NCI-H526 (cell line): ENCODE measurements at regions not wholly inside any gene's neighbourhood (a gene's known extent, or its start where the extent isn't known, plus 50 kb on each side); places are given as distances from the start of the nearest gene placed in this dataset.
"Not testable (repeated sequence)": the region's sequence is repeated elsewhere in the genome, so short reads cannot be mapped to it uniquely, and the experiment has no call there.

ENCODE experiments used
- DNase-seq, 2 experiments: peaks; one replicate each; lab custom pipeline; 2025; lab: John Stamatoyannopoulos, UW

DNA sequence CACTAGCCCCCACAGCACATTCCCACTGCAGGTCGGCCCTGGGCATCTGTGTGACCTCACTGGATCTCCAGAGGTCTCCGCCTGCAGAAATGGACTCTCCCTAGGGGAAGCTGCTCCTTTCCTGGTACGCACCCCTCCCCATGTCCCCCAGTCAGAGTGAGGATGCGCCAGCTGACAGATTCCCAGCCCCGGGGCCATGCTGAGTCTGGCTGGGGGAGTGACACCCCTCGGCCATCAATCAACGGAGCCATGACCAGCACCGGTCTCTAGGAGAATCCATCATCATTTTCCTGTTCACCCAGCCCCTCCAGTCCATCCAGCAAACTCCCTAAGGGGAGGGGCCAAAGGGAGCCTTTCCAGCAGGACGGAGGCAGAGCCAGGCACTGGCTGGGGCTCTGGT is 68.7 kb upstream of the PAX7 start:
- no peak for DNase-seq

DNA sequence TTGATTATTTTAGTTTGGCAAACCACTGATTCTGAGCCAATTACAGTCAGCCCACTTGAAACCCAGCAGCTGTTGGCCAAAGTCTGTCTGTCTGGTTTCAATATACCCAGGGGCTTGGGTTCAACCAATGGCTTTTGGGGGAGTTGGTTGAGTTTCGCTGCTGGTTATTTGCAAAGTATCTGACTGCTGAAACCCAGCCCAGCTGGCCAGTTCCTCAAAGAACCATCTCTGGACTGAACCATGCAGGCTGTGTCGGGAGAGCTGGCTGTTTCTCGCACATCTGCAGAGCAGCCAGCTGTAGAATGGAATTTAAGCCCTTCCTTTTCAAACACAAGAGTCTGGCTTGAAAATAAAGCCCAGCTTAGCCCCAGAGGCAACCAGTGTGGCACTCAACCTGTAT is 66.0 kb upstream of the PAX7 start:
- no peak for DNase-seq

- no peak for DNase-seq
Measured at GRCh38 chr1:18565321-18565720, 65.3 kb upstream of the PAX7 start.

GRCh38 chr1:18568489-18568888 is 62.2 kb upstream of the PAX7 start:
- DNase-seq = no peak

GRCh38 chr1:18569251-18569650 is 61.4 kb upstream of the PAX7 start:
- DNase-seq = no peak

DNA sequence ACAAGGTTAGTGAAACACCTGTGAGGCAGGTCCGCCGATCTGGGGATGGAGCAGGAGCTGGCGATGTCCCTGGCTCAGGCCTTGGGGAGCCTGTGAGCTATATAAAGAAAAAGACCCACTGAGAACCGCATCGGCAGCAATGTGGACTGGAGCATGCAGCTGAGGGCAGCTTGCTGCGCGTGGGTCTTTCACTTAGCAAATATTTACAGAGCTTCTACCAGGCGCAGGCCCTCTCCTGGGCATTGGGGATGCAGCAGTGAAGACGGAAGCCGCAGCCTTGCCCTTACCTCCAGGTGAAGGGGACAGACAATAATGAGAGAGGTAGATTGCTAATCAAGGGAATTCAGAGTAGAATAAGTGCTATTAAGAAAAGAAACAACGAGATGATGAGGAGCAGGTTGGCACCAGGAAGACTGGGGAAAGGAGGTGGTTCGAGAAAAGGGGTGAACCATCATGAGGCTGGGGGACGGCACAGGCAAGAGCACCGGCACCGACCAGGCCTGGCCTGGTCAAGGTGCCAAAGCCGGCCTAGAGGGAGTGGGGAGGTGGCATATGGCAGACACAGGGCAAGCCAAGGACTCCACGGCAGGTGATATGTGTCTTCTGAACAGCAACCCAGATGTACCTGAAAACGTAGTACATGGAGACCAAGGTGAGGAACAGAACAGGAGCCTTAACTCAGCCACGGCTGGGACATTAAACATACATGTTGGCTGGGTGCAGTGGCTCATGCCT is 60.7 kb upstream of the PAX7 start:
- peak in 1 of 2 experiments; percentile 53 for DNase-seq

GRCh38 chr1:18571275-18571674 is 59.4 kb upstream of the PAX7 start:
- DNase-seq = peak in 1 of 2 experiments; percentile 29

GRCh38 chr1:18572022-18572880 is 58.4 kb upstream of the PAX7 start:
- peak; percentile 96 to 98 for DNase-seq

DNA sequence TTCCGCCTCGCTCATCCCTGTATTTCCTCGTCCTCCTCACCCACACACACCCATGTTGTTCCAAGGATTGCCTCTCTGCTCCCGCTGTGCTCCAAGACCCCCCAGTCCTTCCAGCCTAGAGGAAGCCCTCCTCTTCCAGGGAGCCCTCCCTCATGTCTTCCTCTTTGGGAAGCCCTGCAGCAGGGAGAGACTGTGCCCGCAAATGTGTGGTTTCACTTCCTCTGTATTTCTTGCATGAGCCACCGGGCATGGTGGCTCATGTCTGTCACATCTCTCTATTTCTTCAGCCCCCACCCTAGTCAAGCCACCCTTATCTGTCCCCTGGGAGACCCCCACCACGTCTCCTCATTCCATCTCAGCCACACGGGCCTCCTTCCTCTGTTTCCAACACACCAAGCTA is 57.5 kb upstream of the PAX7 start:
- no peak for DNase-seq

DNA sequence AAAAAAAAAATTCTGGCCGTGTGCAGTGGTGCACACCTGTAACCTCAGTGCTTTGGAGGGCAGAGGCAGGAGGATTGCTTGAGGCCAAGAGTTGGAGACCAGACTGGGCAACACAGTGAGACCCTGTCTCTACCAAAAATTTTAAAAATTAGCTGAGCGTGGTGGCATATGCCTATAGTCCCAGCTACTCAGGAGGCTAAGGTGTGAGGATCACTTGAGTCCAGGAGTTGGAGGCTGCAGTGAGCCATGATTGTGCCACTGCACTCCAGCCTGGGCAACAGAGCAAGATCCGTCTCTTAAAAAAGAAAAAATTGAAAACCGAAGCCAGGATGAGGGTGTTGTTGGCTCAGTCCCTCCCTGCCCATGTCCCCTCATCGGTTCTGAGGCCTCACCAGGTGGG is 55.9 kb upstream of the PAX7 start:
- DNase-seq = no peak

DNA sequence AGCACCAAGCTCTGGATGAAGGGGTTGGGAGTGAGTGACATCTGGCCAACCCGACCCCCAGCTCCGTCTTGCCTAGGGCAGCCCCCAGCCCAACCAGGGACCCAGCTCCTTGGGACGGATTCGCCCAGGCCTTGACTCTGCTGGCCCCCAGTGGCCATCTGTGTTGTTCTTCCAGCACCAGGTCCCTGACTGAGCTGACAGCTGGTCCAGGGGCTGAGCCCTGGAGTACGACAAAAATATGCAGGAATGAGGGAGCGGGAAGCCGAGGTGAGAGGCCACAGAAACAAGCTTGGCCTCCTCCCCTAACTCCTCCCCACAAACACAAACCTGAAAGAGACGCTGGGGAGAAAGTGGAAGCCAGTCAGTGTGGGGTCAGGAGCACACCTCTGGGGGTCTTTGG is 55.0 kb upstream of the PAX7 start:
- DNase-seq = peak; percentile 54 to 88

- DNase-seq = no peak
Measured at GRCh38 chr1:18578271-18578670, 52.4 kb upstream of the PAX7 start.

DNA sequence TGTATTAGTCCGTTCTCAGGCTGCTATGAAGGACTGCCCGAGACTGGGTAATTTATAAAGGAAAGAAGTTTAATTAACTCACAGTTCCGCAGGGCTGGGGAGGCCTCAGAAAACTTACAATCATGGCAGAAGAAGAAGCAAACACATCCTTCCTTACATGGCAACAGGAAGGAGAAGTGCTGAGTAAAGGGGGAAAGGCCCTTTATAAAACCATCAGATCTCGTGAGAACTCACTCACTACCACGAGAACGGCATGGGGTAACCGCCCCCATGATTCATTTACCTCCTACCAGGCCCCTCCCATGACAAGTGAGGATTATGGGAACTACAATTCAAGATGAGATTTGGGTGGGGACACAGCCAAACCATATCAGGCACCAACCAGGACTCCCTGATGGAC is 51.4 kb upstream of the PAX7 start:
- not testable (repeated sequence) for DNase-seq

DNA sequence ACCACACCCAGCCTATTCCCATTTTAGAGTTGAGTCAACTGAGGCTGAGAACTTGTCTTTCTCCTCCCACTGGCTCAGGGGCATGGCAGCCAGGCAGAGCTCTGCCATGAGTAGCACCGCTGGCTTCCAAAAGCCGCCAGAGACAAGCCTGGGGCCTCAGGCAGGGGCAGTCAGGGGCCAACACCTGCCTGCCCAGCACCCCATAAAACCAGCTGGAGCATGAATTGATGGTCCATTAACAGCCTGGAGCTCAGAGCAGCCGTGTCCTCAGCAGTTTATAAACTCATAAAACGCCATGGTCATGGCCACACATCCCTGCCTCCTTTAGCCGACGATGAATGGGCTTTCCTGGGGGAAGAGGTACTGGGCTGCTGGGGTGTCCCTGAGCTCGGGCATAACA is 50.6 kb upstream of the PAX7 start:
- peak in 1 of 2 experiments; percentile 55 for DNase-seq

DNA sequence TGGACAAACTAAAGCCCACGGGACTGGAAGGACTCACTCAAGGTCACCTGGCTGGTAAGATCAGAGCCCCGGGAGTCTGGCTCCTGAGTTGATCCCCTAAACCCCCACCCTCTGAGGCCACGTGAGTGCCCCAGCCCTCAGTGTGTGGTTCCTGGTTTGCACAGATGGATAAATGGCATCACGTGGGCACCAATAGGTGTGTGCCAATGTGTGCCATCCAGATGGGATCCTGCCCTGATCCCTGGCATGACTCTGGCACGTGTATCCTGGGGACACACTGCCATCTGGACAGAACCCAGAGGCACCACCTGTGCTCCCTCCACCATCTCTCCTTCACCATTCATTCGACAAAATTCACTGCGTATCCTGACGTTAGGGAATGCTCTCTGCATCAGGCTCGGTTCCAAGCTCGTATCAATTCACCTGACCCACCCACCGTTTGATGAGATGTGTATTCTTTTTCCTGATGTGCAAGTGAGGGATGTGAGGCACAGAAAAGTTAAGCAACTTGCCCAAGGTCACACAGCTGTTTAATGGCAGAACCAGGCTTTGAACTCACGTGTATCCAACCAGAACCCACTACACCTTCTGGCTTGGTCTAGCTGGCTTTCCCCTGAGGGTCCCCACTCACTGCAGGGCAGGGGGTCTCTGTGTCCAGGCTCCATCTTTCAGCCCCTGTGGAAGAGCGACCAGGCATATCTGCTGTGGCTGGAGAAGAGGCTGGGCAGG is 49.8 kb upstream of the PAX7 start:
- DNase-seq = no peak
